WERI-Rb-1 (cell line): ENCODE measurements at regions not wholly inside any gene's neighbourhood (a gene's known extent, or its start where the extent isn't known, plus 50 kb on each side); places are given as distances from the start of the nearest gene placed in this dataset.

ENCODE experiments used
- DNase-seq: peaks from one replicate; pipeline ENCODE4 v3.0.0-alpha.2; 2020
- H3K27ac ChIP-seq: fragments of 250-450 bp; sonication (Bioruptor Pico); 2 replicates; pipeline ENCODE4 v1.5.1; 2020; ENCODE audit warnings: mild to moderate bottlenecking, moderate library complexity
- H3K27me3 ChIP-seq: fragments of 250-450 bp; sonication (Bioruptor Pico); 2 replicates; pipeline ENCODE4 v1.5.1; 2021; ENCODE audit warnings: mild to moderate bottlenecking, low read depth, moderate library complexity; ENCODE audit not compliant: insufficient read depth, severe bottlenecking
- H3K36me3 ChIP-seq: fragments of 250-450 bp; sonication (Bioruptor Pico); 2 replicates; pipeline ENCODE4 v1.5.1; 2020; ENCODE audit warnings: mild to moderate bottlenecking, moderate library complexity
- H3K4me3 ChIP-seq: 2 replicates; pipeline ENCODE4 v1.5.1; 2011; ENCODE audit warnings: low read depth, mild to moderate bottlenecking, control low read depth, low read length
- H3K9me3 ChIP-seq: fragments of 250-450 bp; sonication (Bioruptor Pico); 2 replicates; pipeline ENCODE4 v1.5.1; 2021; ENCODE audit warnings: mild to moderate bottlenecking, moderate library complexity; ENCODE audit not compliant: severe bottlenecking
- CTCF ChIP-seq: IDR thresholded peaks from 2 replicates; pipeline ENCODE4 v1.5.1; 2011; ENCODE audit warnings: low read depth, mild to moderate bottlenecking, control low read depth, inconsistent platforms, low read length

GRCh38 chr12:74953697-74954096 lies 255.9 kb downstream of the KCNC2 start:
- H3K9me3 ChIP-seq = no peaks in the 10 kb centered on the region
- no peaks in the 10 kb centered on the region for H3K27me3 ChIP-seq
- no peak for DNase-seq
- no peak overlapping the region for H3K27ac ChIP-seq
- no peak overlapping the region for H3K4me3 ChIP-seq
- H3K36me3 ChIP-seq = no peaks in the 10 kb centered on the region
- TF ChIP-seq CTCF = no peak

GRCh38 chr12:74957231-74957630 lies 252.4 kb downstream of the KCNC2 start:
- H3K9me3 ChIP-seq = no peaks in the 10 kb centered on the region
- no peak overlapping the region for H3K27ac ChIP-seq
- no peak overlapping the region for H3K4me3 ChIP-seq
- no peak for TF ChIP-seq CTCF
- no peaks in the 10 kb centered on the region for H3K36me3 ChIP-seq
- no peaks in the 10 kb centered on the region for H3K27me3 ChIP-seq
- no peak for DNase-seq

GRCh38 chr12:74957634-74958033 lies 252.0 kb downstream of the KCNC2 start:
- DNase-seq = no peak
- no peak for TF ChIP-seq CTCF
- H3K27ac ChIP-seq = no peak overlapping the region
- no peaks in the 10 kb centered on the region for H3K36me3 ChIP-seq
- no peaks in the 10 kb centered on the region for H3K27me3 ChIP-seq
- no peak overlapping the region for H3K4me3 ChIP-seq
- no peaks in the 10 kb centered on the region for H3K9me3 ChIP-seq

- Histone ChIP-seq H3K4me3 (no peak overlapping the region), H3K27me3 (no peaks in the 10 kb centered on the region), H3K27ac (no peak overlapping the region), H3K9me3 (no peaks in the 10 kb centered on the region), H3K36me3 (no peaks in the 10 kb centered on the region)
- no peak for DNase-seq
- TF ChIP-seq CTCF = no peak
Measured at GRCh38 chr12:74959657-74960056, 250.0 kb downstream of the KCNC2 start.

- Histone ChIP-seq H3K27ac (no peak overlapping the region), H3K4me3 (no peak overlapping the region), H3K36me3 (no peaks in the 10 kb centered on the region), H3K9me3 (no peaks in the 10 kb centered on the region), H3K27me3 (no peaks in the 10 kb centered on the region)
- TF ChIP-seq CTCF = no peak
- no peak for DNase-seq
Measured at GRCh38 chr12:74963304-74963703, 246.3 kb downstream of the KCNC2 start.

GRCh38 chr12:74963867-74964331 lies 245.7 kb downstream of the KCNC2 start:
- no peak overlapping the region for H3K4me3 ChIP-seq
- H3K9me3 ChIP-seq = no peaks in the 10 kb centered on the region
- H3K36me3 ChIP-seq = no peaks in the 10 kb centered on the region
- no peak for DNase-seq
- no peaks in the 10 kb centered on the region for H3K27me3 ChIP-seq
- no peak overlapping the region for H3K27ac ChIP-seq
- no peak for TF ChIP-seq CTCF
